NCI-H774 (cell line): ENCODE measurements at regions not wholly inside any gene's neighbourhood (a gene's known extent, or its start where the extent isn't known, plus 50 kb on each side); places are given as distances from the start of the nearest gene placed in this dataset.
"Not testable (repeated sequence)": the region's sequence is repeated elsewhere in the genome, so short reads cannot be mapped to it uniquely, and the experiment has no call there.

Experiments
- DNase-seq: peaks from one replicate; lab custom pipeline; 2025; lab: John Stamatoyannopoulos, UW

GRCh38 chrX:93177930-93178329, 495.4 kb downstream of the NAP1L3 start:
- DNase-seq: no peak

GRCh38 chrX:93169771-93170170, 503.6 kb downstream of the NAP1L3 start:
- no peak for DNase-seq

GRCh38 chrX:93120805-93121204, 552.6 kb downstream of the NAP1L3 start:
- no peak for DNase-seq

- DNase-seq: not testable (repeated sequence)
Measured at GRCh38 chrX:93103353-93104067, 569.9 kb downstream of the NAP1L3 start.

- not testable (repeated sequence) for DNase-seq
Measured at GRCh38 chrX:93095535-93095934, 577.8 kb downstream of the NAP1L3 start.

- DNase-seq: not testable (repeated sequence)
Measured at GRCh38 chrX:93078906-93079305, 594.5 kb downstream of the NAP1L3 start.

GRCh38 chrX:93055264-93055663, 618.1 kb downstream of the NAP1L3 start:
- DNase-seq: not testable (repeated sequence)

- DNase-seq: not testable (repeated sequence)
Measured at GRCh38 chrX:93019841-93020240, 653.5 kb downstream of the NAP1L3 start.

GRCh38 chrX:93014481-93015030, 658.8 kb downstream of the NAP1L3 start:
- DNase-seq: peak; percentile 23
